OCI-LY1 (cell line): ENCODE measurements at regions not wholly inside any gene's neighbourhood (a gene's known extent, or its start where the extent isn't known, plus 50 kb on each side); places are given as distances from the start of the nearest gene placed in this dataset.

Experiments used
- EZH2 ChIP-seq: fragments of 200-600 bp; sonication (generic), shearing (Covaris generic); IDR thresholded peaks from 2 replicates; pipeline ENCODE4 v1.8.0; 2017; ENCODE audit warnings: borderline replicate concordance, mixed run types, mild to moderate bottlenecking, antibody characterized with exemption, low read length, moderate library complexity, mixed read lengths
- TF ChIP-seq, protein P1 (sequence below): fragments of 200-600 bp; sonication (generic), shearing (Covaris generic); IDR thresholded peaks from 2 replicates; pipeline ENCODE4 v1.5.1; 2017; ENCODE audit warnings: mild to moderate bottlenecking, antibody characterized with exemption, low read length, moderate library complexity, mixed read lengths

GRCh38 chr7:80039251-80039884, 95.3 kb upstream of the GNAI1 start:
- TF ChIP-seq, protein P1, sequence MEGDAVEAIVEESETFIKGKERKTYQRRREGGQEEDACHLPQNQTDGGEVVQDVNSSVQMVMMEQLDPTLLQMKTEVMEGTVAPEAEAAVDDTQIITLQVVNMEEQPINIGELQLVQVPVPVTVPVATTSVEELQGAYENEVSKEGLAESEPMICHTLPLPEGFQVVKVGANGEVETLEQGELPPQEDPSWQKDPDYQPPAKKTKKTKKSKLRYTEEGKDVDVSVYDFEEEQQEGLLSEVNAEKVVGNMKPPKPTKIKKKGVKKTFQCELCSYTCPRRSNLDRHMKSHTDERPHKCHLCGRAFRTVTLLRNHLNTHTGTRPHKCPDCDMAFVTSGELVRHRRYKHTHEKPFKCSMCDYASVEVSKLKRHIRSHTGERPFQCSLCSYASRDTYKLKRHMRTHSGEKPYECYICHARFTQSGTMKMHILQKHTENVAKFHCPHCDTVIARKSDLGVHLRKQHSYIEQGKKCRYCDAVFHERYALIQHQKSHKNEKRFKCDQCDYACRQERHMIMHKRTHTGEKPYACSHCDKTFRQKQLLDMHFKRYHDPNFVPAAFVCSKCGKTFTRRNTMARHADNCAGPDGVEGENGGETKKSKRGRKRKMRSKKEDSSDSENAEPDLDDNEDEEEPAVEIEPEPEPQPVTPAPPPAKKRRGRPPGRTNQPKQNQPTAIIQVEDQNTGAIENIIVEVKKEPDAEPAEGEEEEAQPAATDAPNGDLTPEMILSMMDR, result no peak
- no peak for TF ChIP-seq EZH2
